Vagina (tissue), 2 donors: ENCODE measurements at regions not wholly inside any gene's neighbourhood (a gene's known extent, or its start where the extent isn't known, plus 50 kb on each side); places are given as distances from the start of the nearest gene placed in this dataset.

Experiments used
- DNase-seq, 2 donors: peaks; one replicate each; pipeline ENCODE4 v3.0.0-alpha.2; 2017; ENCODE audit errors: extremely low spot score in 2 of 2
- H3K27ac ChIP-seq: fragments of 200-600 bp; sonication (generic); one replicate; pipeline ENCODE4 v1.5.1; 2019
- H3K27me3 ChIP-seq: fragments of 200-600 bp; sonication (generic); one replicate; pipeline ENCODE4 v1.5.1; 2019
- H3K36me3 ChIP-seq, 2 donors: fragments of 200-600 bp; sonication (generic); one replicate each; pipeline ENCODE4 v1.5.1; 2017 to 2019
- H3K4me1 ChIP-seq: fragments of 200-600 bp; sonication (generic); one replicate; pipeline ENCODE4 v1.5.1; 2019
- H3K4me3 ChIP-seq, 2 donors: fragments of 200-600 bp; sonication (generic); 1 replicate in 1 of 2; 2 replicates in 1 of 2; pipeline ENCODE4 v1.5.1; 2016 to 2019
- H3K9me3 ChIP-seq: fragments of 200-600 bp; sonication (generic); one replicate; pipeline ENCODE4 v1.5.1; 2019
- POLR2A ChIP-seq, 2 donors: fragments of 450-650 bp; IDR thresholded peaks; one replicate each; pipeline ENCODE4 v1.6.1; 2017; ENCODE audit warnings: antibody characterized with exemption in 2 of 2, mild to moderate bottlenecking in 2 of 2, moderate library complexity in 2 of 2
- POLR2AphosphoS5 ChIP-seq, 2 donors: sonication (generic); formaldehyde crosslinking; IDR thresholded peaks; one replicate each; pipeline ENCODE4 v1.9.0; 2017; ENCODE audit warnings: antibody characterized with exemption in 2 of 2, mild to moderate bottlenecking in 2 of 2, low read depth in 1 of 2; ENCODE audit not compliant: insufficient read depth in 1 of 2
- intact Hi-C: fragments of 100-400 bp; cut with DNase I; formaldehyde crosslinking; loops from one replicate; pipeline ENCODE4 v1.15.1; 2023
- TF ChIP-seq, protein P1 (sequence below), 3 experiments: fragments of 450-650 bp in 2 of 3; fragments of 200-600 bp in 1 of 3; sonication (generic) in 1 of 3; IDR thresholded peaks; one replicate each; pipeline ENCODE4 v1.5.1; 2017 to 2019; ENCODE audit warnings: antibody characterized with exemption in 3 of 3, mild to moderate bottlenecking in 2 of 3, moderate library complexity in 2 of 3

DNA sequence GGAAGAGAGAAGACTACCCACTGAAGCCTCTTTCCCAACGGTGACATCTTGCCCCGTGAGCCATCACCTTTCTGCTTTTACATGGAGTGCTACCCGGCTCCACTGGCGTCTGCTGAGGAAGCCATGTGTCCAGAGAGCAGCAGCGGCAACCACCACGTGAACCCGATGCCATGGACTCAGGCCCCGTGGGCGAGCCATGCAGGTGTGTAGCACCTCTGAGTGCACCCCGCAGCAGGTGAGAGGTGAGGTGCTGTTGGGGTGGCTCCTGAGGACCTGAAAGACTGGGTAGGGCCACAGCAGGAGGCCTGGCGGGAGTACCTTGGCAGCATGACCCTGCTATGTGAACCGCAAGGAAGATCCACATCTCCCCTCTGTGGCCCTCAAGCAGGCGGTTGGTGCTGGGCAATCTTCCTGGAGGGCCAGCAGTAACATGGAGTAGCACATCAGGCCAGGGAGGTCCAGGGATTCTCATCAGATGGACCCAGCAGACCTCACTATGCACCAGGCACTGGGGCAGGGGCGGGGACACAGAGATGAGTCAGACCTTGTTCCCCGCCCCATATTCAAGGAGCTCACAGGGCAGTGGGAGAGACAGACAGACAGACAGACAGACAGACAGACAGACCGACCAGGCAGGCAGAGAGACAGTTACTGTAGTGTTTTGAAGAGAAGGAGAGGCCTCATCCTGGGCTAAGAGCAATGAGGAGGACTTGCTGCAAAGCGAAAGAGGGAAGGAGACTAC, 129.6 kb downstream of the PAPOLA start:
- Histone ChIP-seq H3K27me3 (no peaks in the 10 kb centered on the region), H3K36me3 (no peaks in the 10 kb centered on the region), H3K27ac (no peak overlapping the region), H3K9me3 (no peaks in the 10 kb centered on the region), H3K4me1 (no peaks in the 10 kb centered on the region), H3K4me3 (no peak overlapping the region)
- intact Hi-C loops: no loop called here
- peak; percentile 67 to 88 for DNase-seq
- TF ChIP-seq, protein P1, sequence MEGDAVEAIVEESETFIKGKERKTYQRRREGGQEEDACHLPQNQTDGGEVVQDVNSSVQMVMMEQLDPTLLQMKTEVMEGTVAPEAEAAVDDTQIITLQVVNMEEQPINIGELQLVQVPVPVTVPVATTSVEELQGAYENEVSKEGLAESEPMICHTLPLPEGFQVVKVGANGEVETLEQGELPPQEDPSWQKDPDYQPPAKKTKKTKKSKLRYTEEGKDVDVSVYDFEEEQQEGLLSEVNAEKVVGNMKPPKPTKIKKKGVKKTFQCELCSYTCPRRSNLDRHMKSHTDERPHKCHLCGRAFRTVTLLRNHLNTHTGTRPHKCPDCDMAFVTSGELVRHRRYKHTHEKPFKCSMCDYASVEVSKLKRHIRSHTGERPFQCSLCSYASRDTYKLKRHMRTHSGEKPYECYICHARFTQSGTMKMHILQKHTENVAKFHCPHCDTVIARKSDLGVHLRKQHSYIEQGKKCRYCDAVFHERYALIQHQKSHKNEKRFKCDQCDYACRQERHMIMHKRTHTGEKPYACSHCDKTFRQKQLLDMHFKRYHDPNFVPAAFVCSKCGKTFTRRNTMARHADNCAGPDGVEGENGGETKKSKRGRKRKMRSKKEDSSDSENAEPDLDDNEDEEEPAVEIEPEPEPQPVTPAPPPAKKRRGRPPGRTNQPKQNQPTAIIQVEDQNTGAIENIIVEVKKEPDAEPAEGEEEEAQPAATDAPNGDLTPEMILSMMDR (IDR thresholded peaks at IDR 0.05): no peak
- TF ChIP-seq POLR2A (IDR thresholded peaks at IDR 0.05): no peak
- no peak for TF ChIP-seq POLR2AphosphoS5 (IDR thresholded peaks at IDR 0.05; ENCODE audit: insufficient read depth in 1 of 2, low read depth in 1 of 2)

DNA sequence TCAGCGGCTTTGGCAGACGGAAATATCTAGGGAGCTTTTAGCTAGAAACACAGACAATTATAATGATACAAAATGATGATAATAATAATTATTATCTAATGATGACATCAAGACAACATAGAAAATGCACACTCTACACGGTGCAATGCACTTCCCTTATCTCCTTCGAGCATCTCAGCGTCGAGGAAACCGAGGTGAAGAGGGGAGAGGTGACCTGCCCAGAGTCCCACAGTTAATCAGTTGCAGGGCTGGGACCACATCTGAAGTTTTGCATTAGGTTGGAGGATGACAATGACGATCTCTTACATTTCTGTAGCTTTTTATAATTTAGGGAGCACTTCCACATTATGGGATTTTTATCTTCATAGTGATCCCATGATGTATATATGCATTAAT, 130.2 kb downstream of the PAPOLA start:
- no peak for DNase-seq

GRCh38 chr14:96633096-96633495, 130.9 kb downstream of the PAPOLA start:
- no peaks in the 10 kb centered on the region for H3K27me3 ChIP-seq

More for the DNA sequence above, 130.2 kb downstream of the PAPOLA start:
- Histone ChIP-seq H3K27ac (no peak overlapping the region), H3K36me3 (no peaks in the 10 kb centered on the region), H3K4me3 (no peak overlapping the region), H3K9me3 (no peaks in the 10 kb centered on the region), H3K4me1 (no peaks in the 10 kb centered on the region), H3K27me3 (no peaks in the 10 kb centered on the region)
- intact Hi-C loops: no loop called here
- TF ChIP-seq POLR2A (IDR thresholded peaks at IDR 0.05) (no peak), POLR2AphosphoS5 (IDR thresholded peaks at IDR 0.05; ENCODE audit: insufficient read depth in 1 of 2, low read depth in 1 of 2) (no peak)
- TF ChIP-seq, protein P1 (IDR thresholded peaks at IDR 0.05): no peak

GRCh38 chr14:96634481-96634880, 132.3 kb downstream of the PAPOLA start:
- DNase-seq: peak; percentile 49 to 89
- TF ChIP-seq, protein P1 (IDR thresholded peaks at IDR 0.05): no peak
- no peak for TF ChIP-seq POLR2A (IDR thresholded peaks at IDR 0.05)
- no peak for TF ChIP-seq POLR2AphosphoS5 (IDR thresholded peaks at IDR 0.05; ENCODE audit: insufficient read depth in 1 of 2, low read depth in 1 of 2)

More at GRCh38 chr14:96633096-96633495, 130.9 kb downstream of the PAPOLA start:
- Histone ChIP-seq H3K9me3 (no peaks in the 10 kb centered on the region), H3K27ac (no peak overlapping the region), H3K4me1 (no peaks in the 10 kb centered on the region), H3K4me3 (no peak overlapping the region), H3K36me3 (no peaks in the 10 kb centered on the region)
- TF ChIP-seq, protein P1 (IDR thresholded peaks at IDR 0.05): no peak
- TF ChIP-seq POLR2A (IDR thresholded peaks at IDR 0.05): no peak
- TF ChIP-seq POLR2AphosphoS5 (IDR thresholded peaks at IDR 0.05; ENCODE audit: insufficient read depth in 1 of 2, low read depth in 1 of 2): no peak
- intact Hi-C loops: no loop called here
- no peak for DNase-seq

GRCh38 chr14:96634896-96635295, 132.7 kb downstream of the PAPOLA start:
- no peaks in the 10 kb centered on the region for H3K27me3 ChIP-seq
- H3K9me3 ChIP-seq: no peaks in the 10 kb centered on the region
- no peak overlapping the region for H3K4me3 ChIP-seq
- no peak overlapping the region for H3K27ac ChIP-seq
- intact Hi-C loops: no loop called here
- peak; percentile 64 to 78 for DNase-seq
- TF ChIP-seq, protein P1 (IDR thresholded peaks at IDR 0.05): no peak
- TF ChIP-seq POLR2A (IDR thresholded peaks at IDR 0.05) (no peak), POLR2AphosphoS5 (IDR thresholded peaks at IDR 0.05; ENCODE audit: insufficient read depth in 1 of 2, low read depth in 1 of 2) (no peak)
- H3K4me1 ChIP-seq: no peaks in the 10 kb centered on the region
- H3K36me3 ChIP-seq: no peaks in the 10 kb centered on the region

More at GRCh38 chr14:96634481-96634880, 132.3 kb downstream of the PAPOLA start:
- Histone ChIP-seq H3K27ac (no peak overlapping the region), H3K4me3 (no peak overlapping the region), H3K27me3 (no peaks in the 10 kb centered on the region), H3K9me3 (no peaks in the 10 kb centered on the region), H3K36me3 (no peaks in the 10 kb centered on the region), H3K4me1 (no peaks in the 10 kb centered on the region)
- intact Hi-C loops: no loop called here
